ENCODE measurements at regions not wholly inside any gene's neighbourhood (a gene's known extent, or its start where the extent isn't known, plus 50 kb on each side); places are given as distances from the start of the nearest gene placed in this dataset.
"Not testable (repeated sequence)": the region's sequence is repeated elsewhere in the genome, so short reads cannot be mapped to it uniquely, and the experiment has no call there.

DNA sequence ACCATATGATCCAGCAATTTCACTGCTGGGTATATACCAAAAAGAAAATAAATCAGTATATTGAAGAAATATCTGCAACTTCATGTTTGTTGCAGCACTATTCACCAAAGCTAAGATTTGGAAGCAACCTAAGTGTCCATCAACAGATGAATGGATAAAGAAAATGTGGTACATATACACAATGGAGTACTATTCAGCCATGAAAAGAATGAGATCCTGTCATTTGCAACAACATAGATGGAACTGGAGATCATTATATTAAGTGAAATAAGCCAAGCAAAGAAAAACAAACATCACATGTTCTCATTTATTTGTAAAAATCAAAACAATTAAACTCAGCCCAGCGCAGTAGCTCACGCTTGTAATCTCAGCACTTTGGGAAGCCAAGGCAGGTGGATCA, 184.4 kb upstream of the NR5A2 start:
- DNase-seq (ENCODE audit: low read depth) = not testable (repeated sequence)

DNA sequence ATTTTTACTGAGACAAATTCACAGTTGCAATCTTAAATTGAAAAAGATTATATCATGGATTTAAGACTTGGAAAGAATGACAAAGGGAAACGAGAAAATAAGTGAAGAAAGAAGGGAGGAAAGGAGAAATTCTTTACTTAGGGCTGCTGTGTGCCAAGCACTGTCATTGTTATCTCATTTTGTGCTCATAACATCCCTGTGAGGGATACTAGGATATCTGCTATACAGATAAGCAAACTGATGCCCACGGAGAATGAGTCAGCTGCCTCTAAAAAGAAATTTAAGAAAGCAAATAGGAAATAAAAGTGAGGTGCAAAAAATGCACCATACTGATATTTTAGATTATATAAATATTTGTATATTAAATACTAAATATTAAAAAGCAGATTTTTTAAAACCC, 183.6 kb upstream of the NR5A2 start:
- DNase-seq (ENCODE audit: low read depth) = no peak

DNA sequence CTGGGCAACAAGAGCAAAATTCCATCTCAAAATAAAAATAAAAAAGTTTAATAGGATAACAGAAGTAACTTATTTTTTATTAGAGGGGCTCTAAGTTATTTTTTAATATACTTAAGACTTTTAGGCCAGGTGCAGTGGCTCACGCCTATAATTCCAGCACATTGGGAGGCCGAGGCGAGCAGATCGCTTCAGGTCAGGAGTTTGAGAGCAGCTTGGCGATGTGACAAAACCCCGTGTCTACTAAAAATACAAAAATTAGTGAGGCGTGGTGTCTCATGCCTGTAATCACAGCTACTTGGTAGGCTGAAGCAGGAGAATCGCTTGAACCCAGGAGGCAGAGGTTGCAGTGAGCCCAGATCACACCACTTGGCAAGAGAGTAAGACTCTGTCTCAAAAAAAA, 180.5 kb upstream of the NR5A2 start:
- DNase-seq (ENCODE audit: low read depth) = no peak

DNA sequence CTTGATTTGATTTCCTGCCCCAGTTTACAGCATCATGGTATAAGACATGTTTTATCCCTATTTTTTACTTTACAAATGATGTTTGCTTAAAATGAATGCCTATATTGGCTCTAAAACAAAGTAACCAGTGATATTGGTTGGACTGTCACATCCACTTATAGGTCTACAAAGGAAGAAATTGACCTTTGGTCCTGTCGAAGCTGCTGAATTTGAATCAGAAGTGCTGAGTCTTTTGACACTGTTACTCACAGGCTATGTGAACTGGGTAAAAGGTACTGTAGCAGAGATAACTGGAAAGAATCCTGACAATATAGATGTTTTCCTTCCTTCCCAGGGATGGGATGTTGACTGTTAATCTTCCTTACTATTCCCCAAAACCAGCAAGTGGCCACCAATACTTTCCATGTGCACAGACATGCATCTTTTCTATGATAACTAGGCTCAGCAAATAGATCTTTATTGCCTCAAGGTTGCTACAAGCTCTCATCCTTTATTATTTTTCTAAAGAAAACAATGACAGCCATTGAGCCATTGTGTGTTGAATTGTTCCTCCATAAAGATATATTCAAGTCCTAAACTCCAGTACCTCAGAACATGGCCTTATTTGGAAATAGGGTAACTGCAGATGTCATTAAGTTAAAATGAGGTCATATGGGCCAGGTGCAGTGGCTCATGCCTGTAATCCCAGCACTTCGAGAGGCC, 175.9 kb upstream of the NR5A2 start:
- DNase-seq (ENCODE audit: low read depth) = no peak

DNA sequence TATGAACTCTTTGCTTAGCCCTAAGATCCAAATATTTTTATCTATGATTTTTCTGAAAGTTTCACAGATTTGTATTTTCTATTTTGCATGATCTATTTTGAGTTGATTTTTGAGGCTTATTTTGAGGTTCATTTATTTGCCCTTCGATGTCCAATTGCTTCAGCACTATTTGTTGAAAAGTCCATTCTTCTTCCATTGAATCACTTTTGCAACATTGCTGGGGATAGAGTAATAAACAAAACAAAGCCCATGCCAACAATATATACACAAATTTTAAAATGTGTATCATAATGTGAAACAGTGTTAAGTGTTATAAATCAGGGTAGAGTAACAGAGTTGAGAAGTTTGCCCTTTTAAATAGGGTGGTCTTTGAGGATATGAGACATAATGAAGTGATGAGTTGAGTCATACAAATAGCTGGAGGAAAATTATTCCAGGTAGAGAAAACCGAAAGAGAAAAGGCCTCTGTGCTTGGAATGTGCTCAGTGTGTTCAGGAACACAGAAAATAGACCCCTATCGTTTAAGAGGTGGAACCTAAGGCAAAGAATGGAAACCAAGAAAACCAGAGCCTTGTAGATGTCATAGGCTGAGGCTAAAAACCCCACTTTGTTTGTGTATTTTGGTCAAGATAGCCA, 172.7 kb upstream of the NR5A2 start:
- no peak for DNase-seq (ENCODE audit: low read depth)

DNA sequence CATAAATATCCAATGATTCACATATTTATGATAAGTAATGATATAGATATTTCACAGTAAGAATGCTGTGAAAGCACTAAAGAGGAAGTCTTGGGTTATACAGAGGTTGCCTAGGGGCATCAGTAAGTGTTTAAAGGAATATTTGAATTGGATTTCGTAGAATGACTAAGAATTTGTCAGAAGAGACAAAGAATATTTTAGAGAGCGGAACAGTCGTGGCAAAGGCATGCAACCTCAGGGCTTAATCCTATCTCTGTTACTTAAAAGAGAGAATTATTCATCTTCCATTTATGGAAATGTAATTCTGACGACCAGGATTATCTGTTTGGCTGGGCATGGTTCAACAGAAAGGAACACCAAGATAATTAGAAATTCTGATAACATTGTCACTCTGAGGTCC, 171.9 kb upstream of the NR5A2 start:
- no peak for DNase-seq (ENCODE audit: low read depth)

DNA sequence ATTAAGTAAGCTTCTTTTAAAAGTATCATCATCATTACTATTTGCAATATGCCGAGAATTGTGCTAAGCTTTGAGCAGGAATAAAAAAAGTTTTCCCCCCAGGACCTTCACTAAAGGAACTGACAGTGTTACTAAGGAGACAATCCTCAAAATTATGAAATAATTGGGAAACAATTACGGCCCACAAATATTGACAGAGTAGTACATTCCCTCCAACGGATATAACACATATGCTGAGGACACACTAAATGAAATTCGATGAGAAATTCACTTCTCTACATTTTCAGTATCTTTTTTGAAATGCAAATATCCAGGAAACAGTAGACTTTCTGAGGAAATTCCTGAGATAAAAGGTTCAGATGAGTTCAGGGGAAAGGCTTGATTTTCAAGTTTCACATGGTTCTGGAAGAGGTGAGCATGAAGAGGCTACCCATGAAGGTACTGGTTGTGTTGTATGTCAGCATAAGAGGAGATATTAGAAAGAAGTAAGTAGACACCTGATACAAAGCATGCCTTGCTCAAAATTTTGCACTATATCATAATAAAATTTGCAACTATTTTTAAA, 171.2 kb upstream of the NR5A2 start:
- no peak for DNase-seq (ENCODE audit: low read depth)

DNA sequence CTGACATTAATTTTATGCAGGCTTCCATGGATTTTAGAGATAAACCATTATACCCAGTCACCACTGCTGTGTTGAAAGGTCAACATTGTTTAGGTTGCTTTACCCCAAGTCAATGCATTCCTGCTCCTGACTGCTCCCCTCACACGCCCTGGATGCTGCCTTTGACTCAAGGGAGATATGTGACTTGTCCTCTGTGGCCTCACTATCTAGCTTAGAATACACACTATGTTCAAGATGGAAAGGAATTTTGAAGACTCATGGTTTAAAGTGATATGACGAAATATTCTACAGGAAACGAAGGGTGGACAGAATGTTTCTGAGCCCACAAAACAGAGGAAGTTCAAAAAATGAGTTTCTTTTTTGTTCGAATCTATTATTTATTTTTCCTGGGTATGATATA, 170.4 kb upstream of the NR5A2 start:
- DNase-seq (ENCODE audit: low read depth) = no peak

DNA sequence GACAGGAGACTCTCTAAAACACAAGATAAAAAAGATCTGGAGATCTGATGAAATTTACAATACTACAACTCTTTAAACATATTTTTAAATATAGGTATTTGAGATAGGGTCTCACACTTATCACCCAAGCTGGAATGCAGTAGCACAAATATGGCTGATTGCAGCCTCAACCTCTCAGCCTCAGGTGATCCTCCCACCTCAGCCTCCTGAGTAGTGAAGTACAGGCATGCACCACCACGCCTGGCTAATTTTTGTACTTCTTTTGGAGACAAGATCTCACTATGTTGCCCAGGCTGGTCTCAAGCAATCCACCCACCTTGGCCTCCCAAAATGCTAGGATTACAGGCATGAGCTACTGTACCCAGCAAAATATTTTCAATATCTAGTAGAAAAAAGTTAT, 170.0 kb upstream of the NR5A2 start:
- DNase-seq (ENCODE audit: low read depth) = no peak

DNA sequence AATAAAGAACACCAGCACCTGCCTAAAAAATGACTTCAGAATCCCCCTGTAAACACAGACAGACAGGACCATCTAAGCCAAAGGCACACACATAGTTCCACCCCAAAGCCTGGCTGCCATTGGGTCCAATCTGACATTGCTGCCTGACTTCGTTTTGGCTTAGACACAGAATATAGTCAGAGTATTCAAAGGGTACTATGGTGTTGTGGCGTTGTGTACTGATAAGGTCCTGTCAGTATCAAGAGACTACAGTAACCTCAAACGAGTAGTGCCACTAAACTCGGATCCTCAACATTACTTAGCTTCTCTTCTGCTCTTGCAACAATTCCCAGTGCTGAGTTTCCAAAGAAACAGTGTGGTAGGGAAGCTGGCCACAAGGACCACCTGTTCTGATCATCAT, 169.3 kb upstream of the NR5A2 start:
- DNase-seq (ENCODE audit: low read depth) = no peak

DNA sequence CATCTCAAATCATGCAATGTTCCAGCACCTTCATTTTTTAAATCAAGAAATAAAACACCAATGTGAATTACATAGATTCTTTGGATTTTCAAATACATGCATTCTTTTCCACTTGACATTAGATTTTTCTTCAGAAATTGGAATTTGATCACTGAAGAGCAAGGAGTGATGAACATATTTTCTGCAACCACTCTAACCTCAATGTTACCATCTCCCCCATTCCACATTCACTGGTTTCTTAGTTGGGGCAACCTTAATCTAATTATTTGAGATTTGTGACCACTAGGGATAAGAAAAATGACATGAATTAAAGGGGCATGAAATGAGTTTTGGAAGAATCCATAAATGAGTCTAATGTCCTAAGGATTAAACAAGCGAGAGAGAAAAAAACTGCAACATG, 168.7 kb upstream of the NR5A2 start:
- no peak for DNase-seq (ENCODE audit: low read depth)

DNA sequence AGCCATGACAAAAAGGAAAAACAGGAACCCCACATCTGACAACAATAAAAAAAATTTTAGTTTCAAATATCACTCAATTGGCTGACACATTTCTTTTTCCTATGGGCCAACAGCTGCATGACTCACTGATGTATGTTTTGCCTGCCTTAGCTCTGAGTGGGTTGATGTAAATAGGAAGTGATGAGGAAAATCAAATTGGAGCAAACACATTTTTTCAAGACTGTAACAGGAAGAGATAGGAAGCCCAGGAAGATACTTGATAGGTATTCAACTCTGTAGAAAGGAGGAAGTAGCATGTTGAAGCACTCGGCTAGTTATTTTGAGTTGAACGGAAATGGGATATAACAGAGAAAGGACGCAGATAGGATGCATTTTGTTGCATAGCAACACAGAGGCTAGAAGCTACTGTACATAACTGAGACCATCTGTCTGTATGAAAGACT, 168.0 kb upstream of the NR5A2 start:
- DNase-seq (ENCODE audit: low read depth) = peak; percentile 39

DNA sequence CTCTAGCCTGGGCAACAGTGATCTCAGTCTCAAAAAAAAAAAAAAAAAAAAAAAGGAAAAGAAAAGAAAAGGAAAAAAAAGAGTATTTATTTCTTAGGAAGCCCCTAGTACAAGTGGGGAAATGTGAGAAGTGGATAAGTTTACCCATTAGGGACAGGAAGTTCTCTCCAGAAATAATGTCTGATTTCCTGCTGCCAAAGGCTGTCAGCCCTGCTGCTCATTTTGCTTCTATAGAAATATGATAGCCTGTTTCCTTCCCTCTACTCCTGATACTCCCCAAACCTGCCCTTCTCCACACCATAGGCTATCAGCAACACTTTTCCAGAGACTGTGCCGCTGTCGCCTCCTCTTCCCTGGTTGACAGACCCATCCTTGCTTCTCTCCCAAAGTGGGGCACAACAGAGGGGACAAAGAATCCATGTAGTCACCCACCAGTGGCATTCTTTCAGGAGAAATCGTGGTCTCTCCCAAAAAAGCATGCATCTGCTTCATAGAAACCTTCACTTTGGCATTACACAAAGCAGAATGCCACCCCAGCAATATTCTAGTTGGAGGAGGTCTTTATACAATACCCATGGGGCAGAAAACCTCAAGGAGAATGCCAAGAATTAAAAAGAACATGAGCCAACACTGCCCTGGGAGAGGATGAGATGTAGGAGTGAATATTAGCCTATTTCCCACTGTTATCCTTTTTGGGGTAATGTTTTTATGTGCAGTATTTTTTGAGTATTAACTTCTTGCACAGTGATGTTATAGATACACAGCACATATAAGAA, 166.3 kb upstream of the NR5A2 start:
- no peak for DNase-seq (ENCODE audit: low read depth)

DNA sequence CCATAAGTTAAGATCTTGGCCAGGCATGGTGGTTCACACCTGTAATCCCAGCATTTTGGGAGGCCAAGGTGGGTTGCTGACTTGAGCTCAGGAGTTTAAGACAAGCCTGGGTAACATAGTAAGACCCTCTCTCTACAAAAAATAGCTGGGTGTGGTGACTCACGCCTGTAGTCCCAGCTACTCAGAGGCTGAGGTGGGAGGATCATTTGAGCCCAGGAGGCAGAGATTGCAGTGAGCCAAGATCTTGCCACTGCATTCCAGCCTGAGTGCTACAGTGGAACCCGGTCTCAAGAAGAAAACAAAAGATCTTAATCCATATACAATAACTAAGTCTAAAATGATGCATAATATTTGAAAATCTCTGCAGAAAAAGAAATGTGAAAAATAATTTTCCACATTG, 165.5 kb upstream of the NR5A2 start:
- no peak for DNase-seq (ENCODE audit: low read depth)

DNA sequence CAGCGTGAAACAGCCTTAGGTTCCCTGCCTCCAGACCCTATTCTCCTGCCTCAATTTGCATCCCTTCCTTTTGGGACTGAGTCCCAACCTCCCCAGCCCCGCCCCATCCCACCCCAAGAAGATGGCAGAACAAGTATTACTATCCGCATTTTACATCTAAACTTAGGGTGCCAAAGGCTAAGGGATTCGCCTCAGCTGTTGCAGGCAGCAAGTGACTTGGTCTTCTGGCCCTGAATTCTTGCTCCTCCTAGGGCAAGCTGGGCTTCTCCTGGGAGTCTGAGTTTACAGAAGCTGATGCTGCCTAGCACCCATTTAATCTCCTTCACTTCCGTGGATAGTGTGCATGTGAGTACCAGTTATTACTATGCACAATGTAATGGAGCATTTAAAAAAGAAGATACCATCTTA, 161.3 kb upstream of the NR5A2 start:
- DNase-seq (ENCODE audit: low read depth) = no peak

DNA sequence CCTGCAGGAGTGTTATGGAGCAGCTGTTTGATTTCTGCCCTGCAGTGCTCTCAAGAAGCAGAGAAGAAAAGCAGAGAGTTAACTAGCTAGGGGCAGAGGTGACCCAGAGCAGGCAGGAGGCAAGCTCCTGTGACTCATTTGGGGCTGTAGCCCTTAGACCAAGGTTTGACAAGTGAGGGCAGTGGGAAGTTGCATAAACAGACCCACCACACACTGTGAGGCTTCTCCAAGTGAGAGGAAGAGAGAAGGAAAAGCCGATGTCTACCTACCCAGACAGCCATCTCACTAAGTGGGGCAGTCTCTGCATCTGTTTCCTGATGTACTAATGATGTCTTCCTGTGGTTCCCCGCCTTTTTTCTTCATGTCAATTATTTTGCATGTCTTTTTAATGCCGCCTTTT, 159.9 kb upstream of the NR5A2 start:
- no peak for DNase-seq (ENCODE audit: low read depth)

DNA sequence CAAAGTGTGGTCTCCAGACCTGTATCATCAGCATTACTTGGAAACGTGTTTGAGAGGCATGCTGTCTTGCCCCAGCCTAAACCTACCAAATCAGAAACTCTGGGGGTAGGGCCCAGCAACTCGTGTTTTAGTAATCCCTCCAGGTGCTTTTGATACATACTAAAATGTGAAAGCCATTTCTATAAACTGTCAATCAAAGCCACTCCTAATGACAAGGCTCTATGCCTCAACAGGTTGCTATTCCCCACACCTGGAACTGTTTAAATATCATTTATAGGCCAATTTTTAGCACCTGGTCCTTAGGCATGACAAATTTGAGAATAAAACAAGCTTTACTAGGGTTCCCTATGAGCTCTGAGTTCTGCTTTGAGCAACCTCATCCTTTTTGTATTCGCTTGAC, 158.7 kb upstream of the NR5A2 start:
- no peak for DNase-seq (ENCODE audit: low read depth)

DNA sequence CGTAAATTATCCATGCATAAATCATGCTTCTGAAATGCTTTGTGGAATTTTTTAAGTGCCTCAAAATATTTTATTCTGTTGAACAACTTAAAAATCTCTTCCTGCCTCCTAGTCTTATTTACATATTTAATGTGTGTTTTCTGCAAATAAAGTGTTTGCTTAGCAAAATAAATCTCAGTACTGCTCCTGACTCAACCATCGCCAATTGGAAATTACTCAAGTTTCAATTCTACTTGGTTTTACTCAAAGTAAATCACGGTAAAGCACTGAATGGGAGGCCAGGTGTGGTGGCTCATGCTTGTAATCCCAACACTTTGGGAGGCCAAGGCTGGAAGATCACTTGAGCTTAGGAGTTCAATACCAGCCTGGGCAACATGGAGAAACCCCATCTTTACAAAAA, 152.2 kb upstream of the NR5A2 start:
- no peak for DNase-seq (ENCODE audit: low read depth)

DNA sequence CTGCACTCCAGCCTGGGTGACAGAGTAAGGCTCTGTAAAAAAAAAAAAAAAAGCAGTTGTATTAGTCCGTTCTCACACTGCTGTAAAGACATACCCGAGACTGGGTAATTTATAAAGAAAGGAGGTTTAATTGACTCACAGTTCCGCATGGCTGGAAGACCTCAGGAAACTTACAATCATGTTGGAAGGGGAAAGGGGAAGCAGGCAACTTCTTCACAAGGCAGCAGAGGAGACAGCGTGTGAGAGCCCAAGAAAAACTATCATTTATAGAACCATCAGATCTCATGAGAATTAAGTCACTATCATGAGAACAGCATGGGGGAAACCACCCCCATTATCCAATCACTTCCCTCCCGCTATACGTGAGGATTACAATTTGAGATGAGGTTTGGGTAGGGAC, 151.7 kb upstream of the NR5A2 start:
- DNase-seq (ENCODE audit: low read depth) = no peak

DNA sequence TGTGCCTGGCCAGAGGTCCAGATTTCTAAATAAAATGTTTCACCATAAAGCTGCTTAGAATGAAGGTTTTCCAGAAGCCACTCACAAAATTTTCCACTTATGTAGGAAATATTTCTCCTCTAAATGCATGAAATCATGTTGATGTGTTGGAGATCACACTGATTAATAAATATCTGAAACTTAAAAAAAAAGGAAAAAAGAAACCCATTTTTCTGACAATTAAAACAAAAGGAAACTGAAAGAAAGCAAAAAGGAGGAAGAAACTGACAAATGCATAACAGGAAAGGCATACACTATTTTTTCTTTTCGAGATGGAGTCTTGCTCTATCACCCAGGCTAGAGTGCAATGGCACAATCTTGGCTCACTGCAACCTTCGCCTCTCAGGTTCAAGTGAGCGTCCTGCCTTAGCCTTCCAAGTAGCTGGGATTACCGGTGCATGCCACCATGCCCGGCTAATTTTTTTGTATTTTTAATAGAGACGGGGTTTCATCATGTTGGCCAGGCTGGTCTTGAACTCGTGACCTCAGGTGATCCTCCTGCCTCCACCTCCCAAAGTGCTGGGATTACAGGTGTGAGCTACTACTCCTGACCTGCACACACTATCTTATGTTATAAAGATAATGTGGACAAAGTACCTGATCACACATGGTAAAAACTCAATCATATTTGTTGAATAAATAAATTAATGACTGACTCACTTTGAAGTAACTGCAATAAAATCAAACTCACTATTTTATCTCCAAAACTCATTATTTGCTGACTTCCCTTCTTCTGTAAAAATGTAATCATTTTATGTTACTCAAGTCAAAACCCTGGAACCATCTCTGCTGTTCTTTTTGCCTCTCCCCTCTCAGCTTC, 149.8 kb upstream of the NR5A2 start:
- no peak for DNase-seq (ENCODE audit: low read depth)

DNA sequence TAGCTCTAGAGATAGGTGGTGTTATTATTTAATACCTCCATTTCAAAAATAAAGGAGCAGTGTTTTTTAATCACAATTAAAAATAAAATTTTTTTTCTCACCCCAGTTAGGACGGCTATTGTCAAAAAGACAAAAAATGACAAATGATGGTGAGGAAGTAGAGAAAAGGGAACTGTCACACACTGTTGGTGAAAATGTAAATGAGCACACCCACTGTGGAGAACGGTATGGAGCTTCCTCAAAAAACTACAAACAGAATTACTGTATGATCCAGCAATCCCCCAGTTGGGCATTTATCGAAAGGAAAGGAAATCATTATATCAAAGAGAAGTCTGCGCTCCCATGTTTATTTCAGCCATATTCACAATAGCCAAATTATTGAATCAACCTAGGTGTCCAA, 148.7 kb upstream of the NR5A2 start:
- no peak for DNase-seq (ENCODE audit: low read depth)

DNA sequence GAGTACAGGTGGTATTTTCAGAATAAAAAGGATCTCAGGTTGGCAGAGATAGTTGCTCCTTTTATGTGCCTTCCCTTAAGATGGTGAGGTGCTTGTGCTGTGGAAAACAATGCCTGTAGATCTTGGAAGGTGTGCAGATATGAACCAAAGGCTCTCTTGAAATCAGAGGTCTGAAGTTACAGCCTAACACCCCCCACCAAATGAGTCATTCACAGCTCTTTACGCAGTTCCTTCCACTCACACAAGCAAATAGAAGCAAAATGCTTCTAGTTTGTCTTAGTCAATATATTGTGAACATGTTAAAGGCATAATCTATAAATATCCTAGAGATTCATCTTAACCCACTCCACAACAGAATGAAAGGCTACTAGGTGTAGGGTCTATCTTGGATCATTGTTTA, 128.9 kb upstream of the NR5A2 start:
- DNase-seq (ENCODE audit: low read depth) = no peak
